Endodermal cell (in vitro differentiated cells): ENCODE measurements at regions not wholly inside any gene's neighbourhood (a gene's known extent, or its start where the extent isn't known, plus 50 kb on each side); places are given as distances from the start of the nearest gene placed in this dataset.

ENCODE experiments used
- DNase-seq: peaks from one replicate; pipeline ENCODE4 v3.0.0-alpha.2; 2017
- H3K27ac ChIP-seq: 2 replicates; pipeline ENCODE4 v1.5.1; 2013; ENCODE audit warnings: mild to moderate bottlenecking, low read depth, low read length, moderate library complexity
- H3K27me3 ChIP-seq: 2 replicates; pipeline ENCODE4 v1.6.1; 2013; ENCODE audit warnings: mild to moderate bottlenecking, low read length, moderate library complexity; ENCODE audit not compliant: insufficient read depth, control insufficient read depth, poor library complexity, severe bottlenecking
- H3K36me3 ChIP-seq: 2 replicates; pipeline ENCODE4 v1.7.0; 2013; ENCODE audit warnings: mild to moderate bottlenecking, low read length, moderate library complexity; ENCODE audit not compliant: control insufficient read depth, insufficient read depth
- H3K4me1 ChIP-seq: one replicate; pipeline ENCODE4 v1.7.0; 2013; ENCODE audit warnings: low read length; ENCODE audit not compliant: control insufficient read depth, insufficient read depth
- H3K4me3 ChIP-seq: 2 replicates; pipeline ENCODE4 v1.5.1; 2013; ENCODE audit warnings: mild to moderate bottlenecking, low read length, moderate library complexity
- H3K9ac ChIP-seq: 2 replicates; pipeline ENCODE4 v1.6.1; 2013; ENCODE audit warnings: mild to moderate bottlenecking, low read length, moderate library complexity; ENCODE audit not compliant: poor library complexity, severe bottlenecking; ENCODE audit errors: extremely low read depth
- H3K9me3 ChIP-seq: 2 replicates; pipeline ENCODE4 v1.6.1; 2013; ENCODE audit warnings: mild to moderate bottlenecking, low read length, moderate library complexity; ENCODE audit not compliant: control insufficient read depth
- H3K27ac Mint-ChIP-seq: 2 replicates; pipeline ENCODE4 v1.8.0; 2020; ENCODE audit warnings: mixed read lengths
- H3K27me3 Mint-ChIP-seq: 2 replicates; pipeline ENCODE4 v1.8.0; 2021; ENCODE audit warnings: mild to moderate bottlenecking, mixed read lengths; ENCODE audit not compliant: insufficient read depth
- H3K36me3 Mint-ChIP-seq: 2 replicates; pipeline ENCODE4 v1.8.0; 2020; ENCODE audit warnings: low read depth, mixed read lengths
- H3K4me1 Mint-ChIP-seq: 2 replicates; pipeline ENCODE4 v1.8.0; 2020; ENCODE audit warnings: mixed read lengths
- H3K4me3 Mint-ChIP-seq: 2 replicates; pipeline ENCODE4 v1.8.0; 2020; ENCODE audit warnings: mild to moderate bottlenecking, moderate library complexity, mixed read lengths
- H3K9me3 Mint-ChIP-seq: 2 replicates; pipeline ENCODE4 v1.8.0; 2020; ENCODE audit warnings: mild to moderate bottlenecking, mixed read lengths
- WGBS, 2 experiments: methylation state at CpG; one replicate each; pipeline versions ENCODE4 v1.1.5 to v1.1.7; 2013; ENCODE audit warnings: missing lambda C conversion rate in 2 of 2, mixed read lengths in 1 of 2; ENCODE audit not compliant: insufficient coverage in 1 of 2, insufficient read length in 1 of 2; 5-methylcytosine and 5-hydroxymethylcytosine counted together
- TF ChIP-seq, protein P1 (sequence below): fragments of 200-600 bp; sonication (generic); conservative IDR thresholded peaks from 2 replicates; pipeline ENCODE4 v1.5.0; 2021; ENCODE audit warnings: antibody characterized with exemption, mild to moderate bottlenecking

DNA sequence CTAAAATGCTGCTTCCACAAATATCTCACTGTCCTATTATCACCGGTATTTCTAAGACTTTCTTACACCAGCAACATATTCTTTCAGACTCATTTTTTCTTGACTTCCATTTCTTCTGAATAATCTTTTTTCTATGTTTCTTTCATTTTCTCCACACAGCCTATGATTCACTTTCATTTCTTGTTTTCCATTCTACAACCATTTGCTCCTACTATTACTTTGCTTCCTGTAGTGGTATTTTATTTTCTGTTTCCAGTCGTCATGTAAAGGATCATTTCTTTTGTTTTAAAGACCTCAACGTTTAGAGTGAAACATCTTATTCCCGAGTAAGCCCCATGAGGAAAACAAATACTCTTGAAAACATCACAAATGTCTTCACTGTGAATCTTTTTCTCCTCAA lies 182.2 kb upstream of the MDGA2 start:
- H3K36me3 Mint-ChIP-seq: peaks cover 10% of the 10 kb centered on the region
- H3K4me3 ChIP-seq: no peak overlapping the region
- WGBS, 2 experiments: 77 to 91% methylated on average over 2 to 4 of the region's 4 CpGs
- H3K4me3 Mint-ChIP-seq: no peak overlapping the region
- H3K27me3 Mint-ChIP-seq: no peaks in the 10 kb centered on the region
- H3K9ac ChIP-seq: no peak overlapping the region
- H3K27ac Mint-ChIP-seq: no peak overlapping the region
- no peaks in the 10 kb centered on the region for H3K9me3 ChIP-seq
- no peak overlapping the region for H3K27ac ChIP-seq
- no peaks in the 10 kb centered on the region for H3K4me1 Mint-ChIP-seq
- H3K9me3 Mint-ChIP-seq: peaks cover 6% of the 10 kb centered on the region
- DNase-seq: no peak
- TF ChIP-seq, protein P1, sequence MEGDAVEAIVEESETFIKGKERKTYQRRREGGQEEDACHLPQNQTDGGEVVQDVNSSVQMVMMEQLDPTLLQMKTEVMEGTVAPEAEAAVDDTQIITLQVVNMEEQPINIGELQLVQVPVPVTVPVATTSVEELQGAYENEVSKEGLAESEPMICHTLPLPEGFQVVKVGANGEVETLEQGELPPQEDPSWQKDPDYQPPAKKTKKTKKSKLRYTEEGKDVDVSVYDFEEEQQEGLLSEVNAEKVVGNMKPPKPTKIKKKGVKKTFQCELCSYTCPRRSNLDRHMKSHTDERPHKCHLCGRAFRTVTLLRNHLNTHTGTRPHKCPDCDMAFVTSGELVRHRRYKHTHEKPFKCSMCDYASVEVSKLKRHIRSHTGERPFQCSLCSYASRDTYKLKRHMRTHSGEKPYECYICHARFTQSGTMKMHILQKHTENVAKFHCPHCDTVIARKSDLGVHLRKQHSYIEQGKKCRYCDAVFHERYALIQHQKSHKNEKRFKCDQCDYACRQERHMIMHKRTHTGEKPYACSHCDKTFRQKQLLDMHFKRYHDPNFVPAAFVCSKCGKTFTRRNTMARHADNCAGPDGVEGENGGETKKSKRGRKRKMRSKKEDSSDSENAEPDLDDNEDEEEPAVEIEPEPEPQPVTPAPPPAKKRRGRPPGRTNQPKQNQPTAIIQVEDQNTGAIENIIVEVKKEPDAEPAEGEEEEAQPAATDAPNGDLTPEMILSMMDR: no peak
- no peaks in the 10 kb centered on the region for H3K36me3 ChIP-seq
- H3K27me3 ChIP-seq: no peaks in the 10 kb centered on the region
- no peaks in the 10 kb centered on the region for H3K4me1 ChIP-seq

DNA sequence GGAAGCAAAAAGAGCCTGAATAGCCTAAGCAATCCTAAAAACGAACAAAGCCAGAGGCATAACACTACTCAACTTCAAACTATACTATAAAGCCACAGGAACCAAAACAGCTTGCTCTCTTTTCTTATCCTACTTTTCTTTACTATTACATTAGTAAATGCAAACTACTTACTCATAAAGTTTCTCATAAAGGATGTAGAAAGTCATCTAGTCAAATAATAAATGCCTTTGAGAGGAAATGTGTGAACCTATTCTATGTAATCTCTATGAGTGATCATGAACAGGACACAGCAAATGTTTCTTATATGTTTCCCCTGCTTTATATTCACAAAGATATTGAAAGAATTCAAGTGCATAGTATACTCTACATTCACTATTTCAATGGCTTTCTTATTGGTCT lies 176.9 kb upstream of the MDGA2 start:
- no peak for DNase-seq
- Mint-ChIP-seq H3K4me3 (no peak overlapping the region), H3K27ac (no peak overlapping the region), H3K27me3 (no peaks in the 10 kb centered on the region), H3K4me1 (no peaks in the 10 kb centered on the region), H3K36me3 (no peaks in the 10 kb centered on the region), H3K9me3 (no peaks in the 10 kb centered on the region)
- WGBS, 2 experiments: 0% methylated on average over 1 of the region's 1 CpG; no CpG with 5 or more reads in 1 of the 2 experiments
- H3K27me3 ChIP-seq: no peaks in the 10 kb centered on the region
- no peak overlapping the region for H3K4me3 ChIP-seq
- H3K9me3 ChIP-seq: no peaks in the 10 kb centered on the region
- TF ChIP-seq, protein P1: no peak
- H3K9ac ChIP-seq: no peak overlapping the region
- no peak overlapping the region for H3K27ac ChIP-seq
- no peaks in the 10 kb centered on the region for H3K36me3 ChIP-seq
- H3K4me1 ChIP-seq: no peaks in the 10 kb centered on the region

DNA sequence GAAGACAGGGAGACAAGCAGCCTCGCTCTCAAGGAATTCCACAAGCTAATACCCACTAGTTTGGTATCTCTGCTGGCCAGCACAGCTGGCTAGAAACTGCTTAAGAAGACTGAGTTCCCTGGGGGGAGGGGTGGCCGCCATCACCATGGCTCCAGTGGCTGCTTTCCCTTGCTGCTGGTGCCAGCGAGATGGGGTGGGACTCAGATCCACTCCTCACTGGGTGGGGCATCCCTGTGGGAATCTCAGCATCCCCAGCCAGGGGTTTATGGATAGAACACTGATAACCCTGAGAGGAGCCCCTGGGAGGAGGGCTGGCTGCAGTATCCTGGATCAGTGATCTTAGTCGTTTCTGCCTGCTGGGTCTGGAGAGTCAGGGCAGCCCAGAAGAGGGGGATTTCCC lies 170.6 kb upstream of the MDGA2 start:
- no peak overlapping the region for H3K4me3 Mint-ChIP-seq
- Histone ChIP-seq H3K36me3 (no peaks in the 10 kb centered on the region), H3K4me3 (no peak overlapping the region), H3K4me1 (no peaks in the 10 kb centered on the region), H3K9me3 (no peaks in the 10 kb centered on the region), H3K27ac (no peak overlapping the region), H3K9ac (no peak overlapping the region), H3K27me3 (no peaks in the 10 kb centered on the region)
- DNase-seq: peak; percentile 54
- no peaks in the 10 kb centered on the region for H3K4me1 Mint-ChIP-seq
- TF ChIP-seq, protein P1: no peak
- H3K36me3 Mint-ChIP-seq: peaks cover 22% of the 10 kb centered on the region
- no peak overlapping the region for H3K27ac Mint-ChIP-seq
- WGBS, 2 experiments: 80 to 100% methylated on average over 1 to 4 of the region's 4 CpGs
- no peaks in the 10 kb centered on the region for H3K27me3 Mint-ChIP-seq
- peaks cover 17% of the 10 kb centered on the region for H3K9me3 Mint-ChIP-seq
